NCI-H187 (cell line): ENCODE measurements at regions not wholly inside any gene's neighbourhood (a gene's known extent, or its start where the extent isn't known, plus 50 kb on each side); places are given as distances from the start of the nearest gene placed in this dataset.
"Not testable (repeated sequence)": the region's sequence is repeated elsewhere in the genome, so short reads cannot be mapped to it uniquely, and the experiment has no call there.

Experiments used
- DNase-seq, 2 experiments: peaks; one replicate each; lab custom pipeline; 2025; lab: John Stamatoyannopoulos, UW

- DNase-seq, result no peak
Observed at GRCh38 chr6:115415378-115415777, 645.3 kb downstream of the FRK start.

GRCh38 chr6:115414916-115415315 is 645.8 kb downstream of the FRK start:
- DNase-seq, result not testable (repeated sequence)

DNA sequence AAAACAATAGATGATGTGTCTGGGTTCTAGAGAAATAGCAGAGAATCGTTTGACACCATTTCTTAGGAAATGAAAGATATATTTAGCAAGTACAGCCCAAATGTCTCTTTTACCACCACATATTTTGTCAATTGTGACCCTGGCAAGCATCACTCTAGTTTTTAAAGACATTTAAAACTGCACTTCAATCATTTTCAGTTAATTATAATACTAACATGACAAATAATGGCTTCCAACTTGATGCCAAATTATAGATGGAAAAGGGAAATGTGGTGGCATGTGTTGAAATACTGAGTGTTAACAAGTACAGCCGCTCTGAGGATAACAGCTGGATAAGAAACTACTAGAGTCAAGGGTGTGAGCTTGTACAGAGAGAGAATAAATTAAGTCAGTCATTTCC is 648.9 kb downstream of the FRK start:
- no peak for DNase-seq

DNA sequence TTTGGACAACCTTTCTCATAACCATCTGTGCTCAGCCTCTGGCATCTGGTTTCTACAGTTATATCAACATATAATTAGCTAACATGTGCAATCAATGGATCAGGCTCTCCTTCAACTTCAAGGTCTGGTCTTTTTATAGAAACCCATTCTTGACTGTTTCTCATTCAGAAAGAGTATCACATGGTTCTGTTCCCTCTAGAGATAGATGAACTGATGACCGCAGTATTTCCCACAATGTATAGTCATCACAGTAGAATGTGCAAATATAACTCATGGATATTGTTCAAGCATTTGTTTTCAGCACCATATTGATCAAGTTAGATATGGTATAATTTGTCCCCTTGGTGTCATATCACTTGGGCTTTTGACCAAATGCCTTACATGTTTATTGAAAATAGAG is 656.2 kb downstream of the FRK start:
- no peak for DNase-seq

- DNase-seq, result no peak
Observed at GRCh38 chr6:115398607-115399006, 662.1 kb downstream of the FRK start.

- no peak for DNase-seq
Observed at GRCh38 chr6:115396112-115396906, 664.4 kb downstream of the FRK start.

DNA sequence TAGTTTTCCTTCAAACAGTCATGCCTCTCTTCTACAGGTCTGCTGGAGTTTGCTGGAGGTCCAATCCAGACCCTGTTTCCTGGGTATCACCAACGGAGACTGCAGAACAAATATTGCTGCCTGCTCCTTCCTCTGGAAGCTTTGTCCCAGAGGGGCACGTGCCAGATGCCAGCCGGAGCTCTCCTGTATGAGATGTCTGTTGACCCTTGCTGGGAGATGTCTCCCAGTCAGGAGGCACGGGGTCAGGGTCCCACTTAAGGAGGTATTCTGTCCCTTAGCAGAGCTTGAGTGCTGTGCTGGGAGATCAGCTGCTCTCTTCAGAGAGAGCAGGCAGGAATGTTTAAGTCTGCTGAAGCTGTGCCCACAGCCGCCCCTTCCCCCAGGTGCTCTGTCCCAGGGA is 666.9 kb downstream of the FRK start:
- DNase-seq, result no peak

DNA sequence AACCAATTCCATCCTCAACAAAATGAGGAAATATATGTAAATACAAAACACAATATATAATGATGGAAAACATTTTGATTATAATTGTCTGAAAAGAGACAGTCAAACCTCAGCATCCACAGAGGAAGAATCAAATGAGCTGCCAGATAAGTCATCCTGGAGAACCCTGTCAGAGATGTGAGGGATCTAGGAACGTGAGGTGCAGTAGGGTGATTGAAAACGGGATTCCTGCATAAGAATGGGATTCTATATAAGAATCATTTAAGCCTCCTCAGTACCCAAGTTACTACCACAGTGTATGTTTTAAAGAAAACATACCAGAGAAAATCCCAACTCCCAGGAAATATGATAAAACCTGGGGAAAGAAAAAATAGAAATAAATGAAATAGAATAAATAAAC is 690.5 kb downstream of the FRK start:
- DNase-seq, result no peak

DNA sequence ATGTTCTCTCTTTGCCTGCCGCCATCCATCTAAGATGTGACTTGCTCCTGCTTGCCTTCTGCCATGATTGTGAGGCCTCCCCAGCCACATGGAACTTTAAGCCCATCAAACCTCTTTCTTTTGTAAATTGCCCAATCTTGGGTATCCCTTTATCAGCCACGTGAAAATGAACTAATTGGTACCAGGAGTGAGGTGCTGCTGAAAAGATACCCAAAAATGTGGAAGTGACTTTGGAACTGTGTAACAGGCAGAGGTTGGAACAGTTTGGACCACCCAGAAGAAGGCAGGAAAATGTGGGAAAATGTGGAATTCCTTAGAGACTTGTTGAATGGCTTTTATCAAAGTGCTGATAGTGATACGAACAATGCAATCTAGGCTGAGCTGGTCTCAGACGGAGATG is 694.9 kb downstream of the FRK start:
- DNase-seq, result no peak

- DNase-seq, result no peak
Observed at GRCh38 chr6:115363379-115363778, 697.3 kb downstream of the FRK start.

DNA sequence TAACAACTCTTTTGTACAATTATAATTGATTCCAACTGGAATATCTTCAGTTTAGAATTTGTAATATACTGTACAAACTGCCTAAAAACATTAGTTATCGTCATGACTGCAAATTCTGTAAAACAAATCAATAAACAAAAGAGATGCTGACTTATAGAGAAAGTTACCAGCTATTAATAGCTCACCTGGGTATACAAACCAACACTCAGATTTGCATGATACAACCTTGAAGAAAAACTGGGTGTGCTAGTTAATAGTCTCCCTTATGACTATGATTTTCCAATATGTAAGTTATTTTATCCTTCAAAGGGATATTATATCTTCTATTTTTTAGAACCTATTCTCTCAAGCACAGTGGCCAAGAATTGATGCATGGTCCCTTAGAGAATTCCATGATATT is 698.5 kb downstream of the FRK start:
- DNase-seq, result no peak

GRCh38 chr6:115360602-115361325 is 699.9 kb downstream of the FRK start:
- DNase-seq, result no peak

DNA sequence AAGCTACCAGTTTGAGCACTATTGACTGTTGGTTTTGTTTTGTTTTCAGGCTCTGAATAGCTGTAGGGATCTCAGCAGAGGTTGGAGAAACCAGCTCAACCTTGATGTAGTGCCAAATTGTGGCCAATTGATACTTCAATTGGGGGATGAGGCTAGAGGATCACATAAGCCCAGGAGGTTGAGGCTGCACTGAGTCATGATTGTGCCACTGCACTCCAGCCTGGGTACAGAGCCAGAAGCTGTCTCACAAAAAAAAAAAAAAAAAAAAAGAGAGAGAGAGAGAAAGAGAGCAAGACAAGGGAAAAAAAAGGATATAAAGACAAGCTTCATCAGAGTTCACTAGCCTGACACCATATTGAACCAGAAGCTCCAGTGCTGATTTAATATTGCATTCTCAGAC is 702.1 kb downstream of the FRK start:
- DNase-seq, result no peak

DNA sequence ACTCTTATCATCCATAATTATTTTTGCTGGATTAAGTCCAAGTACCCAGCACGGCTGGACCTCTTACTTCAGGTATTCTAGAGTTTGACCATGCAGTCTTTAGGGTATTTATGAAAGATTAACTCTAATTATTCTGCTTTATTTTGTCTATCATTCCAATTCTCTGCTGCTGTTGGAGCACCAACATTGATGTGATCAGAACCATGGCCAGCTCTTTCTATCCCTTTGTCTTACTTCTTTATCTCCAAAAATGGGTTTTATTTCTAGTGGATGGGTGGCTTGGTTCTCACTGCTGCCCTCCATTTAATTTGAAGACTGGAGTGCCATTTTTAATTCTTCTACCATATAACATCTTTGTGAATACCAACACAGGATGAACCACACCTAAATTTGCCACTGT is 704.3 kb downstream of the FRK start:
- no peak for DNase-seq

- DNase-seq, result no peak
Observed at GRCh38 chr6:115323001-115323400, 737.7 kb downstream of the FRK start.

- no peak for DNase-seq
Observed at GRCh38 chr6:115319823-115320222, 740.9 kb downstream of the FRK start.

DNA sequence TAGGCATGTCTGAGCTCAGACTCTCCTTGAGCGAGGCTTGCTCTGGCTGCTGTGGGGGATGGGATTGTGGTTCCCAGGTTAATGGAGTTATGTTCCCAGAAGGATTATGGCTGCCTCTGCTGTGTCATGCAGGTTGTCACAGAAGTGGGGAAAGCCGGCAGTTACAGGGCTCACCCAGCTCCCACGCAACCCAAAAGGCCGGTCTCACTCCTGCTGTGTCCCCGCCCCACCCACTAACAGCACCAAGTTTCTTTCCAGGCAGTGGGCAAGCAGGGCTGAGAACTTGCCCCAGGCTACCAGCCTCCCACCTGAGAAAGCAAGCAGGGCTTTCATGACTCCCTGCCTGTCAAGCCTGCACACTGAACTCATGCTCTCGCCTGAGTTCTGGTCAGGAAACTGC is 750.5 kb downstream of the FRK start:
- DNase-seq, result no peak

DNA sequence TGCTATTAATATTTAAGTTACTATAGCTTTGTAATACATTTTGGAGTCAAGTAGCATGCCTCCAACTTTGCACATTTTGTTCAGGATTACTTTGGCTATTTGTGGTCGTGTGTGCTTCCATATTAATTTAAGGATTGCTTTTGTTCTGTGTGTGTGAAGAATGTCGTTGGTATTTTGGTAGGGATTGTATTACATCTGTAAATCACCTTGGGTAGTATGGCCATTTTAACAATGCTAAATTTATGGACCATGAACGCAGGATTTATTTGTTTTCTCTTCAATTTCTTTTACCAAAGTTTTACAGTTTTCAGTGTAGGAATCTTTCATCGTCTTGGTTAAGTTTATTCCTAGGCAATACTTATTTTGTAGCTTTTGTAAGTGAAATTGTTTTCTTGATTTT is 758.0 kb downstream of the FRK start:
- DNase-seq, result no peak

DNA sequence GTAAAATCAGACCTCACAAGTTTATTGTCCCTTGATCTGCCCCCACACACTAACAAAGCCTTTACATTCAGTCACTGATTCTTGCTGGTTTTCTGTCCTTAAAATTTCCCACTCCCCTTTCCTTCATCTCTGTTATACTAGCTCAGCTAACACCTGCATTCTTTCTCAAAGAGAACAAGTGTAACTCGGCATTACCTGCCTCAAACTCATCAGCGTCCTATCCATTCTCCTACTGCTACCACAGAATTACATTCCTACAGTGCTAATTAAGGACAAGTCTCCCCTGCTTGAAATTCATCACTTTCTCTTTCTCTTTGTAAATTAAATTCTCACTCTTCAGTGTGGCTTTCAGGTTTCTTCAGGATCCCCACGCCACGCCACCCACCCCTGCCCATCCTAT is 773.2 kb downstream of the FRK start:
- no peak for DNase-seq

DNA sequence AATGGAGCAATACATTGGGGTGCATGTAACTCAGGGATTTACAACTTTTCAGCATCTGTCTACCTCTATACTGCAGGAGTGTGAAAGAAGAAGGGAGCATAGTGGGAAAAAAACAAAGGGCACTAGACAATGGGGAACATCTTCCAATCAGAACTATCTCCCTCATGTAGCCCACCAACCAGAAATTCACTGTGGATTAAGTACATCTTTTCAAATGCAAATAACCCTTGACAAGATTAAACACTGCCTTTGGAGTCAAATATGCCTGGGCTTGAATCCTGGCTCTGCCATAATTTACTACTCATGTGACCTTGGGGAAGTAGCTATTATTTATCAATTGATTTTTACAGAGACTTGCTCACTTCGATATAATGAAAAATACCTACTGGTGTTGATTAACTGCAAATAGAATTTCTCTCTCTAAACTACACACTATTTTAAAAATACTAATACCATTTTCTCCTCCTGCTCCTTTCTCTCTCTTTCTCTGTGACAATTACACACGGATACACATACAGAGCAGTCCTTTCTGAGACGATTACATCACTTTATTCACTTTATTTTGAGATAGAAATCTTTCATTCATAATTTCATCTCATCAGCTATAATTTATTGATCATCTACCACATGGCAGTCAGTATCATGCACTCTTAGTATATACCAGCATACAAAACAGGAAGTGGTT is 783.7 kb downstream of the FRK start:
- DNase-seq, result no peak

DNA sequence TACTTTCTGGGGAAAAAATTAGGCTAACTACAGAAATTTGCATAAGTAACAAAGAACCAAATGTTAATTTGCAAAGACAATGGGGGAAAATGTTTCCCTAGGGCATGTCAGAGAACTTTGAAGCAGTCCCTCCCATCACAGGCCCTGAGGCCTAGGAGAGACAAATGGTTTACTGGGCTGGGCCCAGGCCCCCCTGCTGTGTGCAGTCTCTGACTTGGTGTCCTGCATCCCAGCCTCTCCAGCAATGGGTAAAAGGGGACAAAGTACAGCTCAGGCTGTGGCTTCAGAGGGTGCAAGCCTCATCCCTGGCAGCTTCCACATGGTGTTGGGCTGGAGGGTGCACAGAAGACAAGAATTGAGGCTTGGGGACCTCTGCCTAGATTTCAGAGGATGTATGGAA is 788.4 kb downstream of the FRK start:
- DNase-seq, result no peak

DNA sequence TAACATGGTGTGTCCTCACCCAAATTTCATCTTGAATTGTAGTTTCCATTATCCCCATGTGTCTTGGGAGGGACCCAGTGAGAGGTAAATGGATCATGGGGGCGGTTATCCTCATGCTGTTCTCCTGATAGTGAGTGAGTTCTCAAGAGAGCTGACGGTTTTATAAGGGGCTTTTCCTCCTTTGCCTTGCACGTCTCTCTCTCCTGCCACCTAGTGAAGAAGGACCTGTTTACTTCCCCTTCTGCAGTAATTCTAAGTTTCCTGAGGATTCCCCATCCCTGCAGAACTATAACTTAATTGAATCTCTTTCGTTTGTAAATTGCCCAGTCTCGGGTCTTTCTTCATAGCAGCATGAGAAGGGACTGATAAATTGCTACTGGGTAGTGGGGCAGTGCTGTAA is 789.3 kb downstream of the FRK start:
- no peak for DNase-seq

GRCh38 chr6:115270953-115271352 is 789.7 kb downstream of the FRK start:
- no peak for DNase-seq
